Dermis blood vessel endothelial cell (primary cell): ENCODE measurements at regions not wholly inside any gene's neighbourhood (a gene's known extent, or its start where the extent isn't known, plus 50 kb on each side); places are given as distances from the start of the nearest gene placed in this dataset.

Experiments used
- DNase-seq: peaks from one replicate; pipeline ENCODE4 v3.0.0; 2010

DNA sequence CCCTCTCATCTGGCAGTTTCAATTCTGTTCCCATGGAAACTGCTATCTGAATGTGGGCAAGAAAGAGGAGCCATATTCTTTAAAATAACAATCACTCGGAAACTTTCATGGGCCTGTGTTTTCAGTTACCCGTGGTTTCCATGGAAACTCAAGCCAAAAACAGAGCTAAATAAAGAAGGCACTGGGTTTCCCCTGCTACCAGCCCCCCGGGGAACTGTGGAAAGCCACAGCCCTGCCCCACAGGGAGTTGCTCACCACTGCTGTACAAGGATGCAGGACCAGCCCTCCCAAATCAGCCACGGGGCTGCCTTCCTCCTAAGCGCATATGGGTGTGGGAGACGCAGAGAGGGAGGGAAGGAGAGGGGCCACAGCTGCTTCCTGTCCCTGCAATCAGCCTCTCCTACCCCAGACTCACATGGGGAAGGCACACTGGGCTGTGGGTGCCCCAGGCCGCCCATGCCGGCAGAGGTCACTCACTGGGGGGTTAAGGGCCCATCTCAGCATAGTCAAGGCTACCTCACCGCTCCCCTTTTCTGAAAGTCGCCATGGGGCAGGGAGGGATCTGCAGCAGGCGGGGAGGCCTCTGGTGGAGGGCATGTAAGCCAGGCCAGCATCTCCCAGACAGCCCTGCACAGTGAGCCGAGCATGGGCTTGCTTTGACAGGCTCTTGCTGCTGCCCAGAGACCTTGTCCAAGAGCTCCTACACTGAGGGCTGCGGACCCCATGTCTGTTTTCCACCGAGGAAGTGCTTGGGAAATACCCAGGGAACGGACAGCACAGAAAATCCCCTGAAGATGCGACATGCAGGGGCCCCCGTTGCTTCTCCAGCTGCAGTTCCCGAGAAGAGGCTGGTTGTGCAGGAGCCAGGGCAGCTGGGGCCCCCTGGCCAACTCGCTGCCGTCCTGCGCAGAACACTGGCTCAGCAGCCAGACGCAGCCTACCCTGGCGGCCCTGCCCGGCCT, 157.3 kb upstream of the PPP2R2D start:
- DNase-seq, result no peak

DNA sequence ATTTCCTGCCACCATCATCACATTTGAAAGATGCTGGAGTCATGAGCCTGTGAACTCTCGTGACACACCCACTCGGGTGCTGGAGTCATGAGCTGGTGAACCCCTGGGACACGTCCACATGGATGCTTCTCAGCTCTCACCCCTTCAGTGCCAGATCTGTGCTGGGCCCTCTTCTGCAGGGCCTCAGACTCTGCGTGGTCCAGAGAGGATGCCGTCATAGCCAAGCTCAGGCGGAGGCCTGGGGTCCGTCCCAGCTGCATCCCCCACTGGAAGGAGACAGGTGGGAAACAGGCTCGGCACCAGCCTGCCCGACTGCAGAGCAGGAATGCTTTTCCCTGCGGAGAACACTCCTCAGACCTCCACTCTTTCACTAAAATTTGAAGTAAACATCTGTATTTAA, 156.5 kb upstream of the PPP2R2D start:
- no peak for DNase-seq

DNA sequence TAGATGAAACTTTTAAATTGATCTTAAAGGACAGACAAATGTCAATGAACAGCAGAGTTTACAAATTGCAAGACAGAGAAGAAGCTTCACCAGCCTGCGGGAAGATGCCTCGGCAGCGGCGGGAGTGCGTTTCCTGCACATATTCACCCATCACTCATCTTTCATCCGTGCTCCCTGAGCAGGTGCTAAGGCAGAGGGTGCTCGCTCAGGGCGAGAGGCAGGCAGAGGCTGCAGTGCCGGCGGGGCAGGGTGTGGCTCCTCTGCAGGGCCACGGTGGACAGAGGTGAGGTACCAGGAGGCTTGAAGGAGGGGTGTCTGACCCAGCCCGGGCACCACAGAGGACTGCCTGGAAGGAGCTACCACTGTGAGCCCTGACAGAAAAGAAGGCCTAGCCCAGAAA, 155.2 kb upstream of the PPP2R2D start:
- DNase-seq, result no peak

DNA sequence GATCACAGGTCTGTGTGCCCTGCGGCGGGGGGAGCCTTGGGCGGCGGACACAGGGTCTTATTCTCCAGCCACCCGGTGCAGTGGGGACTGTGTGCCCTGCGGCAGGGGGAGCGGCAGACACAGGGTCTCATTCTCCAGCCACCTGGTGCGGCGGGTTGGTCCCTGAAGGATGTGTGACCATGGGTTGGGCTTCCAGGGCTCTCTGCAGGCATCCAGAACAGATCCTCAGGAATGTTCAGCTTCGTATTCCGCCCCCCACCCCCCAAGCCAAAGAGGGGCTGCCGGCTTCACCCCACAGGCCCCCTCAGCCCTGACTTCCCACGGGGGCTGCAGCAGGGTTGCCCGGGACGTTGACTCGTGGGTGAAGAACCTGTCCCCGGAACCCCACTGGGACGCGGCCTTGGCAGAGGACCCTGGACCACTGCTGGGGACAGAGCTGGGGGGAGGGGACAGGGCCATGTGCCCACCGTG, 154.5 kb upstream of the PPP2R2D start:
- DNase-seq, result no peak

DNA sequence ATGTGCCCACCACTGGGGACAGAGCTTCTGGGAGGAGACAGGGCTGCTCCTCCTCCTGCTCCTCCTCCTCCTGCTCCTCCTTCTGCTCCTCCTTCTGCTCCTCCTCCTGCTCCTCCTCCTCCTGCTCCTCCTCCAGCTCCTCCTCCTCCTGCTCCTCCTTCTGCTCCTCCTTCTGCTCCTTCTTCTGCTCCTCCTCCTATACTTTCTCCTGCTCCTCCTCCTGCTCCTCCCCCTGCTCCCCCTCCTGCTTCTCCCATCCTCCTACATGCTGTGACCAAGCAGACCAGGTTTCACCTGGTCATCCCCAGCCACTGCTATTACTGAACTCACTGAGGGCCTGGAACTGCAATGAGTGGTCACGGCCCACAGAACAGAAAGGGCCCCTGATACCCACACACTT, 154.0 kb upstream of the PPP2R2D start:
- DNase-seq, result no peak

DNA sequence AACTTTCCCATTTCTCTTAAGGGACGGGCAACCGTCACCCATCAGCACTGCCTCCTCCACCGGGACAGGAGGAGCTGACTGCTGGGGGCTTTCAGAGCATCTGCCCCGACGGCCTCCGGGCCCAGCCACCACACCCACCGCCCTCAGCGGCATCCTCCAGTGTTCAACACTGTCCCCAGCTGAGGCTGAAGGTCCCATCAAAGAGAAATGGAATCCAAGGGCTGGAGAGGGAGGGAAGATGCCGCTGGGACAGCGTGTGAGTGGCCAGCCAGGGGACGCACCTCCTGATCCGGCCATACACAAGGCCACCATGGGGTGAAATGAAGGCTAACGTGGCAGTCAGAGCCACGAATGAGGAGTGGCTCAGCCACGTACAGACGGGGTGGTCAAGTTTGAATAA, 153.6 kb upstream of the PPP2R2D start:
- DNase-seq, result no peak

DNA sequence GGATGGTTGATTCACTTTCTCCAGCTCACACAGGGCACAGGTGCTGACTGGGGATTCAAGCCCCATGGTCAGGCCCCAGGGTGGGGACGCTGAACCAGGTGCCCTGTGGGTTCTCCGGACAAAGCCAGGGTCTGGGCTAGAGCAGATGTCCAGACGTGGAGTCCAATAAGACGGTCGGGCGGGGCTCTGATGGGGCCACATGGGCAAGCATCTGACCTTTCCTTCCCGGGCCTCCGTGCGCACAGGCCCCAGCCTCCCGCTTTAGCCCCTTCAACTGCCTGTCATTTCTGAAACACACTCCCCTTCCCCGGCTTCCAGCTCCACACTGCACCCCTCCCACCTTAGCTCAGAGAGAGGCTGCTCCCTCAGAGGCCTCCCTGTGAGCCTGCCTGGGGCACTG, 153.0 kb upstream of the PPP2R2D start:
- DNase-seq, result no peak

DNA sequence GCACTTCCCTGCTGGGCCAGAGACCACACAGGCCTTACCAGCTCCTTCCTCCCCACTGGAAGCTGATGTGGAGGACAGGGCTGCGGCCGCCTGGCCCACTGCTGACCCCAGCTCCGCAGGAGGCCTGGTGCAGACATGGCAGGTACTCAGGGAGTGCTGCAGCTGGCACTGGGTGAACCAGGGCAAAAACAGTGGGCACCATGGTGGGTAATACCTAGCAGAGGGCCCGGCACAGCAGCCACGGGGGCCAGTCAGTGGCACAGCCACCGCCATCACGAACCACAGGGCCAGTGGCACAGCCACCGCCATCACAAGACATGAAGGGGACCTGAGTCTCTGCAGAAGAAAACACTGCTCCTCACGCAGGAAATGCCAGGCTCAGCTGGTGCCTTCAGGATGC, 152.6 kb upstream of the PPP2R2D start:
- DNase-seq, result no peak

DNA sequence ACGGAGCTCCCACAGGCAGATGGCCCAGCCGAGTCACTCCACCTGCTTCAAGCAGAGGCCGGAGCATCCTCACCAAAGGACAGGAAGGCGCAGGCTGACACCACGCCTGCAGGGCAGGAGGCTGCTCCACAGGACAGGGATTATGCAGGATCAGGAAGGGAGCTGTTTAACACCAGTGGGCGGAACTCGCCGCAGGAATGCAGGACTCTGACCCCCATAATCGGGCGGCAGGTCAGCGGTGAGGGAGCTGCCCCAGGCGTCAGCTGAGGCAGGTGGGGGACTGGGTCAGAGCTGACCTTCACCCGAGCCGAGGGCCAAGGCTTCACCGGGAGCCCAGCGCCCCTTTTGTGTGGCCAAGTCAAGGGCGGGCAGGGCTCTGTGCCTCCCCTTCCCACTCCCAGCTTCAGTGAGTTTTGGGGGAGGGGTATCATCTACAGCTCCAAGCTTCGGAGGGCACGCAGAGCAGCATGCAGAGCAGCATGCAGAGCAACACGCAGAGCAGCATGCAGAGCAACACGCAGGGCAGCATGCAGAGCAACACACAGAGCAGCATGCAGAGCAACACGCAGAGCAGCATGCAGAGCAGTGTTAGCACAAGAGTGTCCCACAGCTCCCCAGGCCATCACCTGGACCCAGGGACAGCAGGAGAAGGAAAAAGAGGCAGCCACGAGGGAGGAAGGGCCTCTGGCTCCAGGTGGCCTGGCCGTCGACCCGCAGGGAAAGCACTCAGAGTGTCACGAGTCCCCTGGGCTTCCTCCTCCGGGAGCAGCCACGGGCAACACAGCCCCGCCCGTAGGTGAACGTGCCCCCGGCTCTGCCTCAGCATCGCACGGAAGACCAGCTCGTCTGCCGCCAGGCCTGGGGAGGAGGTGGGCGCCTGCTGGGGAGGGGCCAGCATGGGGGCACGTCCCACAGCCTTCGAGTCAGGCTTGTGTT, 151.7 kb upstream of the PPP2R2D start:
- no peak for DNase-seq

DNA sequence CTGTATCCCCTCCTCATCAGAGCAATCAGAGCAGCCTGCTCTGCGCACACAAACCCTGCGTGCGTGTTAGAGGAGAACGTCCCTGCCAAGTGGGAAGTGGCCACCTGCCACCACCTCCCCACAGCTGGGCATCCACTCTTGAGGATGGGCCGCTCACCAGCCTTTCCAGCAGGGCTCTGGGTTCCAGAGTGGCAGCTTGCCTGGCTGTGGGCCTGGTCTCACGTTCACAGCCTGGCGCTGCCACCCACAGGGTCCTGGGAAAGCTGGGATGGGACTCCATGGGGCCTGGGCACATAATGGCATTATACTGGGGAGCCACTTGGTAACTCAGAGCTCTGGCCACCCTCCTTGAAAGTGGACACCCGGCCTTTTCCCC, 151.1 kb upstream of the PPP2R2D start:
- no peak for DNase-seq

DNA sequence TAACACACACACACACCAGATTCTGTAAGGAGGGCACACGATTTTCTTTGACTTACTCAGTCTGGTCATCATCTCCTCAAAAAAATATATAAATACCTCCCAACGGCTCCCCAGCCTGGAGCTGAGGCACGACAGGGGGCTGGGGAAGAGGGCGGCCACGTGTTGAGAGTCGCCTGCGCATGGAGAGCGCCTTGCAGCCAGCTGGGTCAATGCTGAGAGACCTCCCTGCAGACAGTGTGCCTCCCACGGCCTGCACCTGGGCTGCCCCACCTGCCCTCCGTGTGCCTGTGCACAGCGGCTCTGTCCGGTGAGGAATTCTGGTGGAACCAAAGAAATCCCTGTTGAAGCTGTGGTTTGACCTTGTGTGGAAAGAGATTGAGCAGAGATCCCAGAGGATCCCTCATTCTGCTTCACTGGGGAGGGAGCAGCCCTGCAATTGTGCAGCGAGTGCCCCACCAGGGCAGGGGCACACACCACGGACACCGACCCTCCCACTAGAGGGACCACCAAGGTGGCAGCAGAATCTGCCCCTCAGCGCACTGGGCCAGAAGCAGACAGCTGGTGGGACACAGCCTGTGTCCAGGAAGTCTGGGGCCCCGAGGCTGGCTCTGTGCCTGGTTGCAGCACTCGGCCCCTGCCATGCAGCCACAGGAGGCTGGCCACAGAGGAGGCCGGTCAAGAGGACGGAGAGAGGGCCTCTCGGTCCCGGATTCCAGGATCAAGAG, 150.5 kb upstream of the PPP2R2D start:
- DNase-seq, result no peak

DNA sequence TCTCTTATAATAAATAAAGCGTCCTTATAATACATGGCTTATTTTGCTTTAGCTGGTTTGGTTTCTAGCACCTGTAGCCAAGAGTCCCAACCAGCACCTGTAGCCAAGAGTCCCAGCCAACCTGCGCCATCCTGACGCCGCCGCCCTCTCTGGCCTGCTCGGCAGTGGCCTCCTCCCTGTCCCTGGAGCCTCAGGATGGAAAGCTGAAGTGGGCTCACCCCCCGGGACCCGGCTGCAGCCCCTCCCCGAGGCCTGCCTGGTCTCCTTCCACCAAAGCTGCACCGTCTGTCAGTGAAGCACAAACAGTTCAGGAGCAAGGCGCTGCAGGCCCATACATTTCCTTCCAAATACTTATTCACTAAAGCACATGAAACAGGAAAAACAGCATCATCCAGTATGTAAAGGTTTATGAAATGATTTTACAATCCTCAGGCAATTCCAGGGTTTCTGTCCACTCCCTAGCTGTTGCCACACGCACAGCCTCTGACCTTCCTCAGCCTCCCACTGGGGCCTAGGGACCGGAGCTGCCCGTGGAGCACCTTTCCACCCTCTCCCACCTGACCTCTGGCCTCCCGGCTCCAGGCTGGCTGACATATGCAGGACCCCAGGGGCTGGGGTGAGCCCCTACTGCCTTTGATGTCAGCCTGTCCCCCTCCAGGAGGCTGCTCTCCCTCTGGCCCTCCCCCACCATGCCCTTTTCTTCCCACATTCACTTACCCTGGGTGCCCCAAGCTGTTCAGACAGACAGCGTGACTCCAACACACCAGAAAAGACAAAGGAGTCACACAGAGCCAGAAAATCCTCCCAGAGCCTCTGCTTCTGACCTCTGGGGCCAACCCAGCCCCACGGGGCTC, 149.6 kb upstream of the PPP2R2D start:
- DNase-seq, result no peak

DNA sequence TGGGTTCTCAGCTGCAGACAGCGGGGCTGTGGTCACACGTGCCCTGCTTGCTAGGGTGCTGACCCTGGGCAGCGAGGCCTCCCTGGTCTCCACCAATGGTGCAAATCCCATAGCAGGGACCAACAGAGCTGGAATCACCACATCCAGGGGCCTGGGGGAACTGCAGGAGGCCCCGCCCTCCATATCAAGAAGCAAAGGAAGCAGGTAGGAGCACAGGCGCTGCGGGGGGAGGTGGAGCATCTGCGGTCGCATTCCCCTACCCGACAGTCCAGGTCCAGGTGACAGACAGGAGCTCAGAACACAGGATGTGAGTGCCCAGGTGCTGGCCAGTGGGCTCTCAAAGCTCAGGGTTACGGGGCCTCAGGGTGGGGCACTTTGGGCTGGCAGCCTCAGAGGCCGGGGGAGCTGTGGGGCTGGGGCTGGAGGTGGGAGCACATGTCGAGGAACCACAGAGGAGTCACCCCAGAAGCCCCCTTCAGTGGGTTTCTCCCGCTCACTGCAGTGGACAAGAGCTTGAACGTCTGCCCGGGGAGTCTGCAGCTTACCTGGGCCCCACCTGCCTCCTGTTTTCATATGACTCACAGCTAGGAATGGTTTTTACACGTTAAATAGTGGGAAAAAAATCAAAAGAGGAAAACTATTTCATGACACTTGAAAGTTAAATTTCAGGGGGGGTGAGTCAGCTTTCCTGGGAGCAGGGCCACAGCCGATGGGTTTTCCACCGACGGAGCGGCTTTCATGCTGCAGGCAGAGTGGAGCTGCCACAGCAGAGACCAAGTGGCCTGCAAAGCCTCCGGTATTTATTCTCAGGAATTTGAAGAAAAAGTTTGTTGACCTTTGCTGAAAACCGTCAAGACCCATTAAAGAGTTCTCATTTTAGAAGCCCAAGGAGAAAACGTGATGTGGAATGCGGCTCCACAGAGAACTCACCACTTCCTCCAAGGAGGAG, 148.7 kb upstream of the PPP2R2D start:
- DNase-seq, result no peak

DNA sequence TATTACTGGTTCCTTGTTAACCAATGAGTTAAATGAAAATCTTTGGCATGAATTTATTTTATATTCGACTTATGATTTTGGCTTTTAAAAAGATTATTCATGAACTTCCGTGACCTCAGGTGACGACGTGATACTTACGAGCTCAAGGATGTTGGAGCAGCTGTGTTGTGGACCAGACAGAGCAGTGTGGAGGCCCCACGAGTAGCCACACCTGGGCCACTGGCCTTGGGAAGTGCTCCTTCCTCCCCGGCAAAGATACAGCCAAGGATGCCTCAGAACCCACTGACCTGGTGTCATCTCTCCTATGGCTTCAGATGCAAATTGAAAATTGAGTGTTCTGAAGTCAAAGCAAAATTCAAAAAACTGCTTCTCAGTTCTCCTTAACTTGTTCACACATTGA, 147.5 kb upstream of the PPP2R2D start:
- no peak for DNase-seq

DNA sequence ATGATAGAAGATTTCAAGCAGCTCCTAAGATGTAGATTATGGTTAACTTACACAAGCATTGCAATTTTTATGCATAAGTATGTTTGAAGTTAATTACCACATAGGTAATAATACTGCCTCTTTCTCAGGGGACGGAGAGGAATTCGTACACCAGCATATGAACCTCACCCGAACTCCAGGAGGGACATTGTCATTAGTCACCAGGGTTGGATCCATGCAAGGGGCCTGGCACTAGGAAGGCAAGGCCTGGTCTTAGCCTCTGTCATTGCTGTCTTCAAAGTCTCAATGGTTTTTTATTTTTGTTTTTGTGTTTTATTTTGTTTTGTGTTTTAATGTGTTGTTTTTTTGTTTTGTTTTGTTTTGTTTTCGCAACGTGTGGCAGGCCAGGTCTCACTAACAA, 145.6 kb upstream of the PPP2R2D start:
- DNase-seq, result no peak

DNA sequence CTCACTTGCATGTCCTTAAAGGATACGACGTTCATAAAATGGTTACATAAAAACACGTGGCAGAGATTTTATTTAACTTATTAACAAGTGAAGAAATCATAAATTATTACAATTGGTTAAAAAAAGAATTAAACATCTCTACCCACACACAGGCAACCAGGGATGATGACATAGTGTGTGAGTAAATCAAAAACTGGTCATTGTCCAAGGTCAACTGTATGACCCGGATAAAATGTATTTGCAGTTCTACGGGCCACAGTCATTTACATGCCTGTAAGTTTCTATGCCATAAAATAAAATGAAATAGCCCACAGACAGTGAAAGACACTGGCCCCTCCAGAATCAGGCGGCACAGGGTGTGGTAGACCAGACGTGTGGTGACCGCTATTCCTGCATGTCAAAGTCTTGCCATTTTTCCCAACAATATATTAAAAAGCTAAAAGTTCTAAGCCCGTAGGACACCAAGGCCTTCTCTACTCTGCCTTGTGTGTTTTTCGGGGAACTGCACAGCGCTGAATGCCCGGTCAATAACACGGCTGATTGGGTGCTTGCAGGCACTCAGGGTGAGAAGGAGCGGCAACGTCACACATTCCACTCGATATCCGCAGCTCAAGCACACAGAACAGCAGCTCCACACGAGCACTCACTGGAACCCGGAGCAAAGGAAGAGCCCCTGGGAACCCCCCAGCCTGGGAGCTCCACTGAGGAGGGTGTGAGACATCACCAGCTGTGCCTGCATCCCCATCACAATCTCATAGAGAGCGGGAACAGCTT, 143.3 kb upstream of the PPP2R2D start:
- DNase-seq, result no peak

DNA sequence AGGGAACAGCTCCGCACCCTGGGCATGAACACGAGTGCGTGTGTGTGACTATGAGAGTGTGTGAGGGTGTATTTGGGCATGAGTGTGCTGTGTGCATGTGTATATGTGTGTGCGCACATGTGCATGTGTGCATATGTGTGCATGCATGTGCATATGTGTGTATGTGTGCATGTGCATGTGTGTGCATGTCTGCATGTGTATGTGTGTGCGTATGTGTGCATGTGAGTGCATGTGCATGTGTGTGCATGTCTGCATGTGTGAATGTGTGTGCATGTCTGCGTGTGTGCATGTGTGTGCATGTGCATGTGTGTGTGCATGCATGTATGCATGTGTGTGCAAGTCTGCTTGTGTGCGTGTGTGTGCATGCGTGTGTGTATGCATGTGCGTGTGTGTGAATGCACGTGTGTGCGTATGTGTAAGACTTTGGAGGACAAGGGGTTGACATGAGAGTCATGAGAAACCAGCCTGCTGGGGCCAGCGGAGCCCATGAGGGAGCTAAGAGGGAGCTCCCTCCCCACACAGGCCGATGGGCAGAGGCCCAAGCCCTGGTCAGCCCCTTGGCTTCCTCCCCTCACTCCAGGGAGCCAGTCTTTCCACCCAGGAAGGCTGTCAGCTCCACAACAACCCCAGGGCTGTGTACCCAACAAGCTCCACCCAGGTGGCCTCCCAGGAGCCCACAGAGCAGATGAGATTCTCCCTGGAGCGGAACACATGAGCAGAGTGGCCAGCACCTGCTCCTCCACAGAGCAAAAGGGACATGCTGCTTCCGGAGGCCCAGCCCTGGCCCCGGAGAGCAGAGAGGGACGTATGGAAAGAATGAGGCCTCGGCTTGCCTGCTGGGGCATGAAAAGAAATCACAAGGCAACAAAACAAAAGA, 142.5 kb upstream of the PPP2R2D start:
- no peak for DNase-seq

DNA sequence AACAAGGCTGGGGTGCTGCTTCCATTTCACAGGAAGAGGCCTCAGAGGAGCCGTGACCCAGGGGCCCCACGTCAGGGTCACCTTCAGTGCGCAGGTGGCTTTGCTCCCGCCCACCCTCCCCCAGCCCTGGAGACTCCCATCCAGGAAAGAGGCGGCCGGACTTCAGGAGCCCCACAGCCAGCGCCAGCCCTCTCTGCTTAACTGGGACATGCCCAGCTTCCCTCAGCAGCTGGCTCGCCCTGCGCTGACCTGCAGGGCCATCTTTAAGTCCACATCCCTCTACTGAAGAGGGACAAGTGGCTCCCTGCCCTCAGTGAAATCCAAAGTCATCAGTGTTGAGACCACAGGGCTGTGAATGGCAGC, 141.9 kb upstream of the PPP2R2D start:
- DNase-seq, result no peak

DNA sequence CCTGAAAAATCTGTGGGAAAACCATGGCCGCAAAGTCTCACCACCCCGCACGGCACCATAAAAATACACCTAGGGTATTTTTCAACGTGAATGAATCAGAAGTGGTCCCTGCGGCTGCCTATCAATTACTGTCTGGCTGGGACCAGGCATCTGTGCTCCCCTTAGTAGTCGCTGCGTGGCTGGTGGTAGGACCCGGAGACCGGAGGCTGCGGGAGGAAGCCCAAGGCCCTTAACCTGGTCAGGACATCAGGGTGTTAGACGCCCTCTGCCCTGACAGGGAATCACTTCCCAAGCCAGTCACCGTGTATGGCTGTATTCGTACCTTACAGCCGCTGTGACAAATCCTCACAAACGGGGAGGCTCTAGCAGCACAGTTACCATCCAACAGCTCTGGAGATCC, 141.5 kb upstream of the PPP2R2D start:
- no peak for DNase-seq
